Heart left ventricle (tissue), 16 donors: ENCODE measurements at regions not wholly inside any gene's neighbourhood (a gene's known extent, or its start where the extent isn't known, plus 50 kb on each side); places are given as distances from the start of the nearest gene placed in this dataset.

Source experiments
- ATAC-seq, 4 donors: fragments of 200-7000 bp; cut with Tn5 transposase; one replicate each; pipeline ENCODE4 v1.9.1; 2020 to 2022; ENCODE audit warnings: moderate library complexity in 4 of 4, mild to moderate bottlenecking in 3 of 4, moderate number of reproducible peaks in 1 of 4
- DNase-seq, 5 donors: peaks; one replicate each; pipeline ENCODE4 v3.0.0-alpha.2; 2020
- H3K27ac ChIP-seq, 12 donors: fragments of 200-600 bp; sonication (generic) in 4 of 12; one replicate each; pipeline versions ENCODE4 v1.5.0 to v1.8.0; 2016 to 2022; ENCODE audit warnings: mild to moderate bottlenecking in 2 of 12
- H3K27me3 ChIP-seq, 9 donors: fragments of 200-600 bp; sonication (generic) in 2 of 9; one replicate each; pipeline versions ENCODE4 v1.5.1 to v1.8.0; 2016 to 2022; ENCODE audit warnings: mild to moderate bottlenecking in 3 of 9
- H3K36me3 ChIP-seq, 9 donors: fragments of 200-600 bp; sonication (generic) in 2 of 9; one replicate each; pipeline versions ENCODE4 v1.5.0 to v1.8.0; 2018 to 2022; ENCODE audit warnings: mild to moderate bottlenecking in 2 of 9
- H3K4me1 ChIP-seq, 12 donors: fragments of 200-600 bp; sonication (generic) in 4 of 12; one replicate each; pipeline versions ENCODE4 v1.5.0 to v1.8.0; 2016 to 2022; ENCODE audit warnings: mild to moderate bottlenecking in 3 of 12
- H3K4me3 ChIP-seq, 12 donors: fragments of 200-600 bp; sonication (generic) in 4 of 12; one replicate each; pipeline versions ENCODE4 v1.5.0 to v1.8.0; 2017 to 2022; ENCODE audit warnings: mild to moderate bottlenecking in 9 of 12, moderate library complexity in 4 of 12
- H3K9me3 ChIP-seq, 12 donors: fragments of 200-600 bp; sonication (generic) in 4 of 12; one replicate each; pipeline versions ENCODE4 v1.5.0 to v1.8.0; 2016 to 2022; ENCODE audit warnings: mild to moderate bottlenecking in 1 of 12
- POLR2A ChIP-seq, 2 donors: fragments of 450-650 bp; IDR thresholded peaks; one replicate each; pipeline ENCODE4 v1.6.1; 2017; ENCODE audit warnings: antibody characterized with exemption in 2 of 2, mild to moderate bottlenecking in 2 of 2, moderate library complexity in 2 of 2
- WGBS, 4 donors: extraction: QIAGEN DNeasy Blood & Tissue Kit in 2 of 4; methylation state at CpG; one replicate each; pipeline versions ENCODE4 v1.1.5 to v1.1.7; 2013 to 2018; 5-methylcytosine and 5-hydroxymethylcytosine counted together
- intact Hi-C, 10 donors: fragments of 100-400 bp; cut with DNase I; formaldehyde crosslinking; loops; one replicate each; pipeline versions ENCODE4 v1.11.1 to v1.14.2; 2022
- TF ChIP-seq, protein P1 (sequence below), 12 donors: fragments of 200-600 bp; sonication (generic) in 4 of 12; IDR thresholded peaks; one replicate each; pipeline versions ENCODE4 v1.5.0 to v1.8.0; 2018 to 2022; ENCODE audit warnings: antibody characterized with exemption in 12 of 12, mild to moderate bottlenecking in 5 of 12
- donor health status: ischemic (EF 13 %, LVEDD 7.1; RV severe dilation, severe dysfunction).
- donor health status: healthy with polysubstance abuse.
- donor health status: DM: no; HTN: yes; CAD: no.
- donor health status: DM: no; HTN: no; CAD: no.
- donor health status: ischemic (EF 25% LVEDD 6.9; RV normal size, moderate dysfunction).
- donor health status: ischemic (EF 25% LVEDD 5.7; RV mildly dilated, moderate dysfunction).
- donor health status: healthy.
- donor health status: DM: yes; HTN: yes; CAD: no.
- donor health status: ischemic (EF 35%, LVEDD 5.7; RV mildly dilated, moderate dysfunction).
- donor health status: nonischemic (EF 11% LVEDD 7.7; RV severe dilation, severe dysfunction).
- donor health status: DM: yes; HTN: yes; CAD: no.
- donor health status: PGD.
- donor health status: ischemic (EF 29% LVEDD 5.4; RV normal size, mild dysfunction).
- donor health status: nonischemic (EF 23%, LVEDD 6.1; RV moderate dilation, normal function).

DNA sequence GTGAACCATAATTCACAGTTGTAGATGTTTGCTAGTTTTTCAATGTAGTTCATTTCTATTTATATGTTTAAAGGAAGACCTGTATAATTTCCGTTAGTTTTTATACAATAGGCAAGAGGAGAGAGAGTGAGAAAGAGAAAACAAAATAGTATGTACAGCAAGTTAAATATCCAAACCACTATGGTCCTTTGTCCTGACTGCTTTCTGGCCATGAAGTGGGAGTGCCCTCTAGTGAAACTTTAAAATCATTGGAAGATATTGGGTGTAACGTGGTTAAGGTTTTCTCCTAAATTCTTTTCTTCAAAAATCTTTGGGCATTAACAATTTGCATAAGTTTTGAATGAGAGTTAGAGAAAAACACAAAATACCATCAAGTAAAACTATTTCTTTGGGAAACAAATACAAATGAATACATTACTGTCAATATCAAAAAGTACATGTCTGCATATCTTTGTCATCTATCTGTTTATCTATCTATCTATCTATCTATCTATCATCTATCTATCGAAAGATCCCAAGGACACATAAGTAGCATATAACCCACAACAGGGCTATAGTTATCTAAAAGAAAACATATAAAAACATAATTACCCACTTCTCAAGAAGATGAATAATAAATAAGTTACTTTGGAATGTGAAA is 534.6 kb upstream of the ATP11B start:
- DNase-seq (no peak), ATAC-seq (peak in 1 of 4 donors; percentile 81)
- Histone ChIP-seq H3K27ac (no peak overlapping the region), H3K36me3 (no peaks in the 10 kb centered on the region), H3K27me3 (peaks cover 0 to 32% (median 7%) of the 10 kb centered on the region in 9 donors), H3K4me1 (no peaks in the 10 kb centered on the region), H3K4me3 (no peak overlapping the region), H3K9me3 (no peaks in the 10 kb centered on the region)
- 7 to 10% (median 9%) methylated on average over 3 of the region's 3 CpGs for WGBS, 4 donors
- no peak for TF ChIP-seq POLR2A (IDR thresholded peaks at IDR 0.05)
- TF ChIP-seq, protein P1, sequence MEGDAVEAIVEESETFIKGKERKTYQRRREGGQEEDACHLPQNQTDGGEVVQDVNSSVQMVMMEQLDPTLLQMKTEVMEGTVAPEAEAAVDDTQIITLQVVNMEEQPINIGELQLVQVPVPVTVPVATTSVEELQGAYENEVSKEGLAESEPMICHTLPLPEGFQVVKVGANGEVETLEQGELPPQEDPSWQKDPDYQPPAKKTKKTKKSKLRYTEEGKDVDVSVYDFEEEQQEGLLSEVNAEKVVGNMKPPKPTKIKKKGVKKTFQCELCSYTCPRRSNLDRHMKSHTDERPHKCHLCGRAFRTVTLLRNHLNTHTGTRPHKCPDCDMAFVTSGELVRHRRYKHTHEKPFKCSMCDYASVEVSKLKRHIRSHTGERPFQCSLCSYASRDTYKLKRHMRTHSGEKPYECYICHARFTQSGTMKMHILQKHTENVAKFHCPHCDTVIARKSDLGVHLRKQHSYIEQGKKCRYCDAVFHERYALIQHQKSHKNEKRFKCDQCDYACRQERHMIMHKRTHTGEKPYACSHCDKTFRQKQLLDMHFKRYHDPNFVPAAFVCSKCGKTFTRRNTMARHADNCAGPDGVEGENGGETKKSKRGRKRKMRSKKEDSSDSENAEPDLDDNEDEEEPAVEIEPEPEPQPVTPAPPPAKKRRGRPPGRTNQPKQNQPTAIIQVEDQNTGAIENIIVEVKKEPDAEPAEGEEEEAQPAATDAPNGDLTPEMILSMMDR (IDR thresholded peaks at IDR 0.05), result peak in 11 of 12 donors; percentile 17 to 70 (median 54)
- intact Hi-C loops, result loop anchor here (2.0 to 10.0 kb wide), 6 partner anchors 426 to 1054 kb away; partner anchors contain the start of gene SOX2 (in 4 of the 10)

DNA sequence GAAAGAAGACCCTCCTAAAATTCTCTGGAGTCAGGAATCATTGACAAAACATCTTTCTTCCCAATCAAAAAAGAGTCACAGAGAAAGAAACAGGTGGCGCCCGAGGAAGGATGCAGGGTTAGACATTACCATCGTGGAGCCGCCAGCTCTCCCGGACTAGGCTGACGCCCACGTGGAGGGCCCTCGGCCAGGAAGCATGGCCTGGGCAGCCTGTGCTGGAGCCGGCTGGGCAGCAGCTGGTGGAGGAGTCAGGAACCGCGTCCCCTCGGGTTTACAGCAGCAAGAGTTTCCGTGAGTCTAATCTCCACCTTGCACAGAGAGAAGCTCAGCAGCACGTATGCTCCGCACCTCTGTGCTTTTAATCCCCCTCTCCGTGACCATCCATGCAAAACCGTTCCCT is 533.7 kb upstream of the ATP11B start:
- Histone ChIP-seq H3K36me3 (no peaks in the 10 kb centered on the region), H3K27me3 (peaks cover 0 to 32% (median 7%) of the 10 kb centered on the region in 9 donors), H3K4me3 (no peak overlapping the region), H3K9me3 (no peaks in the 10 kb centered on the region), H3K4me1 (no peaks in the 10 kb centered on the region), H3K27ac (no peak overlapping the region)
- intact Hi-C loops, result loop anchor here (2.0 to 10.0 kb wide), 6 partner anchors 425 to 1055 kb away; partner anchors contain the start of gene SOX2 (in 4 of the 10)
- WGBS, 4 donors, result 25 to 32% (median 28%) methylated on average over 17 of the region's 17 CpGs
- peak in 4 of 5 donors; percentile 19 to 63 (median 42) for DNase-seq
- TF ChIP-seq, protein P1 (IDR thresholded peaks at IDR 0.05), result no peak
- no peak for TF ChIP-seq POLR2A (IDR thresholded peaks at IDR 0.05)
- ATAC-seq, result peak in 3 of 4 donors; percentile 20 to 86 (median 58)

GRCh38 chr3:182261041-182261440 is 532.3 kb upstream of the ATP11B start:
- H3K36me3 ChIP-seq, result no peaks in the 10 kb centered on the region
- no peak overlapping the region for H3K4me3 ChIP-seq
- DNase-seq, result no peak
- H3K27ac ChIP-seq, result no peak overlapping the region
- WGBS, 4 donors, result 71 to 78% (median 75%) methylated on average over 7 of the region's 7 CpGs
- no peak for ATAC-seq
- H3K4me1 ChIP-seq, result no peaks in the 10 kb centered on the region
- intact Hi-C loops, result loop anchor here in 2 of 10 donors (5.0 to 10.0 kb wide), 2 partner anchors 549 to 1046 kb away; partner anchors contain the start of gene SOX2 (in 1 of the 2)
- peaks cover 0 to 29% (median 7%) of the 10 kb centered on the region in 9 donors for H3K27me3 ChIP-seq
- no peaks in the 10 kb centered on the region for H3K9me3 ChIP-seq
- no peak for TF ChIP-seq POLR2A (IDR thresholded peaks at IDR 0.05)
- TF ChIP-seq, protein P1 (IDR thresholded peaks at IDR 0.05), result no peak

DNA sequence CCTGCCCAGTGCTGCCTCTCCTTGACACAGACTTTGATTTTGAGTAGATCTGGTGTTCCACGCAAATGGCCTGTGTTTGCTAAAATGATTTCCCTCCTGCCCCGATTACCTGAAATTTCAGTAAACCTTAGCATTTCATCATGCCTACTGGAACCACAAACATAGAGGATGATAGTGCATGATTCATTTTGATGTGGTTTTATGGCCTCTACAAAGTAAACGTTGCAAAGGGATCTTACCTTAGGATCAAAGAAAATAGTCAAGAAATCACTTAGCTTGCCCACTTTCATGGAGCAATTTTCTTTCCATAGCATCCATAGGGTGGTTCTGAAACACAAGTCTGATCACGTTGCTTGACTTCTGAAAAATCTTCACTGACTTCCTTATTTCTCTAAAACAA is 524.6 kb upstream of the ATP11B start:
- no peaks in the 10 kb centered on the region for H3K4me1 ChIP-seq
- no peak overlapping the region for H3K27ac ChIP-seq
- H3K4me3 ChIP-seq, result no peak overlapping the region
- no peaks in the 10 kb centered on the region for H3K9me3 ChIP-seq
- TF ChIP-seq, protein P1 (IDR thresholded peaks at IDR 0.05), result no peak
- no peak for TF ChIP-seq POLR2A (IDR thresholded peaks at IDR 0.05)
- ATAC-seq (no peak), DNase-seq (no peak)
- peaks cover 0 to 4% (median 0%) of the 10 kb centered on the region in 9 donors for H3K27me3 ChIP-seq
- 79 to 87% (median 80%) methylated on average over 4 of the region's 4 CpGs for WGBS, 4 donors
- intact Hi-C loops, result loop anchor here in 1 of 10 donors (10.0 kb wide), 1 partner anchor 1054 kb away; no protein-coding TSS in a partner anchor
- H3K36me3 ChIP-seq, result no peaks in the 10 kb centered on the region
